ENCODE measurements at regions not wholly inside any gene's neighbourhood (a gene's known extent, or its start where the extent isn't known, plus 50 kb on each side); places are given as distances from the start of the nearest gene placed in this dataset.

GRCh38 chr4:14115106-14115505, 487.6 kb upstream of the BOD1L1 start:
- TF ChIP-seq RAD21 (IDR thresholded peaks at IDR 0.05 in 1 of 2, conservative IDR thresholded peaks at IDR 0.05 in 1 of 2; ENCODE audit: low read depth in 2 of 2, low read length in 2 of 2) (0 out of 4 replicates have a peak, but pooled peaks of 1 of the 2 experiments have one; percentile 4), CTCF (IDR thresholded peaks at IDR 0.05; ENCODE audit: control extremely low read depth in 1 of 3, insufficient read depth in 1 of 3, low read depth in 1 of 3, low read length in 3 of 3) (no peak)

All from H1 (cell line).